ENCODE measurements at regions not wholly inside any gene's neighbourhood (a gene's known extent, or its start where the extent isn't known, plus 50 kb on each side); places are given as distances from the start of the nearest gene placed in this dataset.

GRCh38 chr3:24929521-24929920 lies 434.9 kb upstream of the THRB start:
- Histone ChIP-seq H3K27ac (ENCODE audit: low read length) (no peak overlapping the region), H3K79me2 (ENCODE audit: low read length) (no peaks in the 10 kb centered on the region), H3K9ac (ENCODE audit: low read length) (no peak overlapping the region), H3K9me2 (replicated peaks; ENCODE audit: insufficient read depth, low read length) (no peaks in the 10 kb centered on the region), H3F3A (ENCODE audit: insufficient read depth, low read length) (no peaks in the 10 kb centered on the region), H3K27me3 (replicated peaks; ENCODE audit: insufficient read depth, low read length) (no peaks in the 10 kb centered on the region), H2AFZ (ENCODE audit: low read length) (no peak overlapping the region), H3K9me3 (replicated peaks; ENCODE audit: insufficient read depth, low read length) (no peaks in the 10 kb centered on the region), H4K20me1 (ENCODE audit: insufficient read depth, low read length) (no peaks in the 10 kb centered on the region), H3K4me2 (ENCODE audit: low read depth, low read length) (no peak overlapping the region), H3K4me3 (ENCODE audit: low read length) (no peak overlapping the region), H3K4me1 (ENCODE audit: low read length) (no peaks in the 10 kb centered on the region), H3K36me3 (replicated peaks; ENCODE audit: insufficient read depth, low read length) (no peaks in the 10 kb centered on the region)
- DNase-seq, result no peak
- TF ChIP-seq, protein P1, sequence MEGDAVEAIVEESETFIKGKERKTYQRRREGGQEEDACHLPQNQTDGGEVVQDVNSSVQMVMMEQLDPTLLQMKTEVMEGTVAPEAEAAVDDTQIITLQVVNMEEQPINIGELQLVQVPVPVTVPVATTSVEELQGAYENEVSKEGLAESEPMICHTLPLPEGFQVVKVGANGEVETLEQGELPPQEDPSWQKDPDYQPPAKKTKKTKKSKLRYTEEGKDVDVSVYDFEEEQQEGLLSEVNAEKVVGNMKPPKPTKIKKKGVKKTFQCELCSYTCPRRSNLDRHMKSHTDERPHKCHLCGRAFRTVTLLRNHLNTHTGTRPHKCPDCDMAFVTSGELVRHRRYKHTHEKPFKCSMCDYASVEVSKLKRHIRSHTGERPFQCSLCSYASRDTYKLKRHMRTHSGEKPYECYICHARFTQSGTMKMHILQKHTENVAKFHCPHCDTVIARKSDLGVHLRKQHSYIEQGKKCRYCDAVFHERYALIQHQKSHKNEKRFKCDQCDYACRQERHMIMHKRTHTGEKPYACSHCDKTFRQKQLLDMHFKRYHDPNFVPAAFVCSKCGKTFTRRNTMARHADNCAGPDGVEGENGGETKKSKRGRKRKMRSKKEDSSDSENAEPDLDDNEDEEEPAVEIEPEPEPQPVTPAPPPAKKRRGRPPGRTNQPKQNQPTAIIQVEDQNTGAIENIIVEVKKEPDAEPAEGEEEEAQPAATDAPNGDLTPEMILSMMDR (IDR thresholded peaks at IDR 0.05; ENCODE audit: low read length), result no peak
- TF ChIP-seq EZH2phosphoT487 (IDR thresholded peaks at IDR 0.05; ENCODE audit: low read length), result no peak
- no peak for TF ChIP-seq EZH2 (optimal IDR thresholded peaks at IDR 0.05; ENCODE audit: low read depth, low read length)

DNA sequence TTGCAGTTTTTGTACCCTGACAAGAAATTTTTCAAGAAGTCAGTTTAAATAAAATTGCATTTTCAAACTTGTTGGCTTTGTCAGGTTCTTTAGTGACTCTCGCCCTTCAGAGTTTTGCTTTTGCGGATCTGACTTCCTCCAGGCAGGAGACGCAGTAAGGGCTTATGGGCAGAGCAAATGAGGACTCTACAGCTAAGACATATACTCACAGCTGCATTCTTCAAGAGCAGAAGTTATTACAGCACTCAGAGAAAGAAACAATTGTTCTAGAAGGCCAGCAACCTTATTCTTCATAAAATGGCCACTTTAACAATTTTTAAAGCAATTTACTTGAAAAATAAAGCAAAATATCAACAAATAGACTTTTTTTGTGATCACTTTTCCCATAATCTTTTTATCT lies 438.8 kb upstream of the THRB start:
- DNase-seq, result no peak
- Histone ChIP-seq H3K9me3 (replicated peaks; ENCODE audit: insufficient read depth, low read length) (no peaks in the 10 kb centered on the region), H3K27me3 (replicated peaks; ENCODE audit: insufficient read depth, low read length) (no peaks in the 10 kb centered on the region), H3K4me2 (ENCODE audit: low read depth, low read length) (no peak overlapping the region), H3F3A (ENCODE audit: insufficient read depth, low read length) (no peaks in the 10 kb centered on the region), H3K27ac (ENCODE audit: low read length) (no peak overlapping the region), H2AFZ (ENCODE audit: low read length) (no peak overlapping the region), H3K4me3 (ENCODE audit: low read length) (no peak overlapping the region), H3K9me2 (replicated peaks; ENCODE audit: insufficient read depth, low read length) (no peaks in the 10 kb centered on the region), H3K9ac (ENCODE audit: low read length) (no peak overlapping the region), H4K20me1 (ENCODE audit: insufficient read depth, low read length) (no peaks in the 10 kb centered on the region), H3K36me3 (replicated peaks; ENCODE audit: insufficient read depth, low read length) (no peaks in the 10 kb centered on the region), H3K4me1 (ENCODE audit: low read length) (no peaks in the 10 kb centered on the region), H3K79me2 (ENCODE audit: low read length) (no peaks in the 10 kb centered on the region)
- TF ChIP-seq, protein P1 (IDR thresholded peaks at IDR 0.05; ENCODE audit: low read length), result no peak
- no peak for TF ChIP-seq EZH2 (optimal IDR thresholded peaks at IDR 0.05; ENCODE audit: low read depth, low read length)
- no peak for TF ChIP-seq EZH2phosphoT487 (IDR thresholded peaks at IDR 0.05; ENCODE audit: low read length)

- no peaks in the 10 kb centered on the region for H3K9me2 ChIP-seq (replicated peaks; ENCODE audit: insufficient read depth, low read length)
- H3F3A ChIP-seq (ENCODE audit: insufficient read depth, low read length), result no peaks in the 10 kb centered on the region
- H3K4me2 ChIP-seq (ENCODE audit: low read depth, low read length), result no peak overlapping the region
- no peaks in the 10 kb centered on the region for H3K36me3 ChIP-seq (replicated peaks; ENCODE audit: insufficient read depth, low read length)
- H2AFZ ChIP-seq (ENCODE audit: low read length), result no peak overlapping the region
- H4K20me1 ChIP-seq (ENCODE audit: insufficient read depth, low read length), result no peaks in the 10 kb centered on the region
- no peaks in the 10 kb centered on the region for H3K27me3 ChIP-seq (replicated peaks; ENCODE audit: insufficient read depth, low read length)
- H3K4me3 ChIP-seq (ENCODE audit: low read length), result no peak overlapping the region
- DNase-seq, result no peak
- H3K79me2 ChIP-seq (ENCODE audit: low read length), result no peaks in the 10 kb centered on the region
- no peak overlapping the region for H3K27ac ChIP-seq (ENCODE audit: low read length)
- no peak overlapping the region for H3K9ac ChIP-seq (ENCODE audit: low read length)
- no peaks in the 10 kb centered on the region for H3K9me3 ChIP-seq (replicated peaks; ENCODE audit: insufficient read depth, low read length)
- no peak for TF ChIP-seq EZH2phosphoT487 (IDR thresholded peaks at IDR 0.05; ENCODE audit: low read length)
- TF ChIP-seq EZH2 (optimal IDR thresholded peaks at IDR 0.05; ENCODE audit: low read depth, low read length), result no peak
- TF ChIP-seq, protein P1 (IDR thresholded peaks at IDR 0.05; ENCODE audit: low read length), result no peak
- no peaks in the 10 kb centered on the region for H3K4me1 ChIP-seq (ENCODE audit: low read length)
These were observed 441.9 kb upstream of the THRB start for GRCh38 chr3:24936574-24936973.
